ENCODE measurements at regions not wholly inside any gene's neighbourhood (a gene's known extent, or its start where the extent isn't known, plus 50 kb on each side); places are given as distances from the start of the nearest gene placed in this dataset.
"Not testable (repeated sequence)": the region's sequence is repeated elsewhere in the genome, so short reads cannot be mapped to it uniquely, and the experiment has no call there.

- Mint-ChIP-seq H3K27ac (no peak overlapping the region), H3K4me3 (no peak overlapping the region), H3K36me3 (ENCODE audit: low read depth) (no peaks in the 10 kb centered on the region), H3K4me1 (ENCODE audit: low read depth) (no peaks in the 10 kb centered on the region), H3K27me3 (ENCODE audit: low read depth) (no peaks in the 10 kb centered on the region), H3K9me3 (ENCODE audit: insufficient read depth) (no peaks in the 10 kb centered on the region)
- DNase-seq (no peak), ATAC-seq (no peak)
- POLR2A ChIA-PET: no interaction called here
- CTCF ChIA-PET: no interaction called here
Observed at GRCh38 chr2:184993746-184994145, 395.4 kb downstream of the ZNF804A start.

DNA sequence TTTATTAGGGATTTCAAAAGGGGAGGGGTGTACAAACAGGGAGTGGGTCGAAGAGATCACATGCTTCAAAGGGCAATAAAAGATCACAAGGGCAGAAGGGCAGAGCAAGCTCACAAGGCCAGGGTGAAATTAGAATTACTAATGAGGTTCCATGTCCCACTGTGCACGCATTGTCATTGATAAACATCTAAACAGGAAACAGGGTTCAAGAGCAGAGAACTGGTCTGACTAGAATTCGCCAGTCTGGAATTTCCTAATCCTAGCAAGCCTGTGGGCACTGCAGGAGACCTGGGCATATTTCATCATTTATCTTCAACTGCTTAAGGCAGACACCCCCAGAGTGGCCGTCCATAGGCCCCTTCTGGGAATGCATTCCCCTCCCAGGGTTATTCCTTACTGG lies 408.2 kb downstream of the ZNF804A start:
- Mint-ChIP-seq H3K27me3 (ENCODE audit: low read depth) (no peaks in the 10 kb centered on the region), H3K4me1 (ENCODE audit: low read depth) (no peaks in the 10 kb centered on the region), H3K9me3 (ENCODE audit: insufficient read depth) (peaks cover 23% of the 10 kb centered on the region), H3K27ac (no peak overlapping the region), H3K36me3 (ENCODE audit: low read depth) (no peaks in the 10 kb centered on the region), H3K4me3 (no peak overlapping the region)
- ATAC-seq: no peak
- CTCF ChIA-PET: no interaction called here
- no peak for DNase-seq
- POLR2A ChIA-PET: no interaction called here

DNA sequence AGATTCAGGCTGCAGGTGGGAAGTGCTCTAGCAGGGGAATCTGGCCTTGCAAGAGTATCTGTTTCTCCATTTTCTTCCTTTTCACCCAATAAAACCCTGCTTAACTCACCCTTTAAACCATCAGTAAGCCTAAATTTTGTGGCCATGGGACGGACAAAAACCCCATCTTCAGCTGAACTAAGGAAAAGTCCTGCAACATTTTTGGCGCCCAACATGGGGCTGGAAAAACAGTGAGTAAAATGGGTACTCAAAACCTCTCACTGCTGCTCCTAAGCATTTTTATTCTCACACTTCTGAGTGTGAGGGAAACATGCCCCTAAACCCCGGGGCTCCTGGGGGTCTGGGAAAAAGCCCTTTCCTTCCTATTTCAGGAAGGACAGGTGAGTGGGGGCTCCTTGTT lies 414.3 kb downstream of the ZNF804A start:
- no peak overlapping the region for H3K4me3 Mint-ChIP-seq
- H3K27ac Mint-ChIP-seq: no peak overlapping the region
- no peak for DNase-seq
- ChIA-PET CTCF (no interaction called here), POLR2A (no interaction called here)
- H3K36me3 Mint-ChIP-seq (ENCODE audit: low read depth): peaks cover 5% of the 10 kb centered on the region
- peaks cover 47% of the 10 kb centered on the region for H3K9me3 Mint-ChIP-seq (ENCODE audit: insufficient read depth)
- no peaks in the 10 kb centered on the region for H3K27me3 Mint-ChIP-seq (ENCODE audit: low read depth)
- no peak for ATAC-seq
- H3K4me1 Mint-ChIP-seq (ENCODE audit: low read depth): no peaks in the 10 kb centered on the region

GRCh38 chr2:185014076-185014475 lies 415.7 kb downstream of the ZNF804A start:
- H3K27me3 Mint-ChIP-seq (ENCODE audit: low read depth): no peaks in the 10 kb centered on the region
- CTCF ChIA-PET: no interaction called here
- POLR2A ChIA-PET: no interaction called here
- peaks cover 36% of the 10 kb centered on the region for H3K9me3 Mint-ChIP-seq (ENCODE audit: insufficient read depth)
- ATAC-seq: no peak
- DNase-seq: no peak
- H3K36me3 Mint-ChIP-seq (ENCODE audit: low read depth): peaks cover 5% of the 10 kb centered on the region
- H3K4me3 Mint-ChIP-seq: no peak overlapping the region
- H3K27ac Mint-ChIP-seq: no peak overlapping the region
- no peaks in the 10 kb centered on the region for H3K4me1 Mint-ChIP-seq (ENCODE audit: low read depth)

- peaks cover 13% of the 10 kb centered on the region for H3K9me3 Mint-ChIP-seq (ENCODE audit: insufficient read depth)
- DNase-seq; H3K27ac Mint-ChIP-seq; H3K36me3 Mint-ChIP-seq (ENCODE audit: low read depth); ATAC-seq; CTCF ChIA-PET; H3K4me3 Mint-ChIP-seq; POLR2A ChIA-PET; H3K4me1 Mint-ChIP-seq (ENCODE audit: low read depth); H3K27me3 Mint-ChIP-seq (ENCODE audit: low read depth): not testable (repeated sequence)
Observed at GRCh38 chr2:185025891-185026290, 427.6 kb downstream of the ZNF804A start.

- Mint-ChIP-seq H3K27ac (no peak overlapping the region), H3K4me1 (ENCODE audit: low read depth) (no peaks in the 10 kb centered on the region), H3K9me3 (ENCODE audit: insufficient read depth) (peaks cover 22% of the 10 kb centered on the region), H3K27me3 (ENCODE audit: low read depth) (no peaks in the 10 kb centered on the region), H3K4me3 (no peak overlapping the region), H3K36me3 (ENCODE audit: low read depth) (no peaks in the 10 kb centered on the region)
- DNase-seq: no peak
- ChIA-PET POLR2A (no interaction called here), CTCF (no interaction called here)
- ATAC-seq: no peak
Observed at GRCh38 chr2:185035906-185036305, 437.6 kb downstream of the ZNF804A start.

DNA sequence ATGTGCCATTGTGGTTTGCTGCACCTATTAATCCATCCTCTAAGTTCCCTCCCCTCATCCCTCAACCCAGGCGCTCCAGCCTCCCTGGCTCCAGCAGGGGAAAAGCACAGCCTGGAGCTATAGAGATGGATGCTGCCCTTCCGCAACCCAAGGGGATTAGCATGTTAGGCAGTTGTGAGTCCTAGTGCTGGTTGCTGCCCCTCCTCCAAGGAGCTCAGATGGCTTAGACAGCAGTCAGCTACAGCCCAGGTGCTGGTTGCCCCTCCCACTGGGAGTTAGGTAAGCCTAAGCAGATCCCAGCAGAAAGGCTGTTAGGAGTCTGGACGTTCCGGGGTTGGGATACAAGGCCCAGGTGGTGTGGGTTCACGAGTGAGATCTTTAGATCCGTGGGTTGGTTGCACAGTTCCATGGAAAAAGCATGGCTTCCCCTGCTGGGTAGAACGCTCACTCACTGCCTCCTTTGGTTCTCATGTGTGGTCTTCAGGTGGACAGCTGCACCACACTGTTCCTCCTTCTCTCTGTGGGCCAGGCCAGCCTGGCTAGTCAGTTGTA lies 446.1 kb downstream of the ZNF804A start:
- Mint-ChIP-seq H3K9me3 (ENCODE audit: insufficient read depth) (peaks cover 26% of the 10 kb centered on the region), H3K4me1 (ENCODE audit: low read depth) (no peaks in the 10 kb centered on the region), H3K36me3 (ENCODE audit: low read depth) (no peaks in the 10 kb centered on the region), H3K27ac (no peak overlapping the region), H3K4me3 (no peak overlapping the region), H3K27me3 (ENCODE audit: low read depth) (no peaks in the 10 kb centered on the region)
- ATAC-seq (no peak), DNase-seq (no peak)
- ChIA-PET CTCF (no interaction called here), POLR2A (no interaction called here)

GRCh38 chr2:185050804-185051203 lies 452.5 kb downstream of the ZNF804A start:
- ChIA-PET CTCF (no interaction called here), POLR2A (no interaction called here)
- Mint-ChIP-seq H3K4me3 (no peak overlapping the region), H3K36me3 (ENCODE audit: low read depth) (no peaks in the 10 kb centered on the region), H3K27ac (no peak overlapping the region), H3K9me3 (ENCODE audit: insufficient read depth) (peaks cover 11% of the 10 kb centered on the region), H3K27me3 (ENCODE audit: low read depth) (no peaks in the 10 kb centered on the region), H3K4me1 (ENCODE audit: low read depth) (no peaks in the 10 kb centered on the region)
- DNase-seq (no peak), ATAC-seq (no peak)

- Mint-ChIP-seq H3K27me3 (ENCODE audit: low read depth) (no peaks in the 10 kb centered on the region), H3K4me1 (ENCODE audit: low read depth) (no peaks in the 10 kb centered on the region), H3K9me3 (ENCODE audit: insufficient read depth) (peaks cover 8% of the 10 kb centered on the region), H3K27ac (no peak overlapping the region), H3K4me3 (no peak overlapping the region), H3K36me3 (ENCODE audit: low read depth) (no peaks in the 10 kb centered on the region)
- ChIA-PET CTCF (no interaction called here), POLR2A (no interaction called here)
- ATAC-seq (no peak), DNase-seq (no peak)
Observed at GRCh38 chr2:185063761-185064160, 465.4 kb downstream of the ZNF804A start.

DNA sequence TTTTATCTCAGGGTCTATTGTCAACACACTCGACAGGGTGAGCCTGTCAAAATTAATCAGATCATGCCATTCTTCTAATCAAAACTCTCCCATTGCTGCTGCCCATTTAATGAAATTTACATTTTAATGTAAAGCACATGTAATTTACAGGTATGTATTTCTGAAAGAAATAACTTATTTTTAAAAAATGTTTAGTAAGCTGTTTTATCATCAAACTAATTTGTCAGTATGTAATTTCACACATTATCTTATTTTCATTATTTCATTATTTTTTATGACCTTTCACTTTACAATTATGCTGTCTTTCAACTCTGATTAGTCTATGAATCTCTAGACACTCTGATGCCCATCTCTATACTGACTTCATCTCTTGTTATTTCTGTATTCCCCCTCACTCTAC lies 467.8 kb downstream of the ZNF804A start:
- Mint-ChIP-seq H3K36me3 (ENCODE audit: low read depth) (no peaks in the 10 kb centered on the region), H3K27ac (no peak overlapping the region), H3K27me3 (ENCODE audit: low read depth) (no peaks in the 10 kb centered on the region), H3K9me3 (ENCODE audit: insufficient read depth) (peaks cover 3% of the 10 kb centered on the region), H3K4me3 (no peak overlapping the region), H3K4me1 (ENCODE audit: low read depth) (no peaks in the 10 kb centered on the region)
- ChIA-PET CTCF (no interaction called here), POLR2A (no interaction called here)
- DNase-seq (no peak), ATAC-seq (no peak)

- Mint-ChIP-seq H3K4me1 (ENCODE audit: low read depth) (no peaks in the 10 kb centered on the region), H3K4me3 (no peak overlapping the region), H3K36me3 (ENCODE audit: low read depth) (no peaks in the 10 kb centered on the region), H3K27me3 (ENCODE audit: low read depth) (no peaks in the 10 kb centered on the region), H3K9me3 (ENCODE audit: insufficient read depth) (peaks cover 3% of the 10 kb centered on the region), H3K27ac (no peak overlapping the region)
- ChIA-PET CTCF (no interaction called here), POLR2A (no interaction called here)
- ATAC-seq (no peak), DNase-seq (no peak)
Observed at GRCh38 chr2:185069107-185069506, 470.8 kb downstream of the ZNF804A start.

GRCh38 chr2:185074156-185074555 lies 475.8 kb downstream of the ZNF804A start:
- no peak for DNase-seq
- no peaks in the 10 kb centered on the region for H3K4me1 Mint-ChIP-seq (ENCODE audit: low read depth)
- H3K36me3 Mint-ChIP-seq (ENCODE audit: low read depth): no peaks in the 10 kb centered on the region
- POLR2A ChIA-PET: no interaction called here
- H3K27ac Mint-ChIP-seq: no peak overlapping the region
- CTCF ChIA-PET: no interaction called here
- no peak overlapping the region for H3K4me3 Mint-ChIP-seq
- no peaks in the 10 kb centered on the region for H3K27me3 Mint-ChIP-seq (ENCODE audit: low read depth)
- H3K9me3 Mint-ChIP-seq (ENCODE audit: insufficient read depth): no peaks in the 10 kb centered on the region
- no peak for ATAC-seq

DNA sequence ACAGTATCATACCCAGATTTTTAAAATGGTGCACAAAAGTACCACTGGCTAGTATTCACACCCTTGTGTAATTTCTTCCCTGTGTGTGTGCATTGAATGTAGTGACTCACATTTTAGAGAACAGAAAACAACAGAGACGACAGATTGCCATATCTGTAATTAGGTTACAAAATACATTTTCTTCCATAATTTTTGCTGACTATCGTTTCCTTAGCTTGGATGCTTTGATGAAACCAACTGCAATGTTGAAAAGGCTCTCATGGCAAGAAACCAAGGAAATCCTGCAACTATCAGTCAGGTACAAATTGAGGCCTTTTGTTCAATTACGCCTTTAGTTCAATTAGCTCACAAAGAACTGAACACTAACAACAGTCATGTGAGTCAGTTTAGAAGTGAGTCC lies 484.4 kb downstream of the ZNF804A start:
- DNase-seq (no peak), ATAC-seq (no peak)
- ChIA-PET CTCF (no interaction called here), POLR2A (no interaction called here)
- Mint-ChIP-seq H3K27ac (no peak overlapping the region), H3K36me3 (ENCODE audit: low read depth) (no peaks in the 10 kb centered on the region), H3K4me3 (no peak overlapping the region), H3K27me3 (ENCODE audit: low read depth) (no peaks in the 10 kb centered on the region), H3K9me3 (ENCODE audit: insufficient read depth) (peaks cover 4% of the 10 kb centered on the region), H3K4me1 (ENCODE audit: low read depth) (no peaks in the 10 kb centered on the region)
